Iris pigment epithelial cell (primary cell): ENCODE measurements at regions not wholly inside any gene's neighbourhood (a gene's known extent, or its start where the extent isn't known, plus 50 kb on each side); places are given as distances from the start of the nearest gene placed in this dataset.

Source experiments
- DNase-seq: peaks from one replicate; pipeline ENCODE4 v3.0.0-alpha.2; 2011; ENCODE audit warnings: low read depth

GRCh38 chrX:143206966-143207365 lies 181.2 kb downstream of the SPANXN4 start:
- no peak for DNase-seq

- no peak for DNase-seq
These were observed 146.0 kb downstream of the SPANXN4 start for GRCh38 chrX:143171703-143172102.

- DNase-seq: no peak
These were observed 140.1 kb downstream of the SPANXN4 start for GRCh38 chrX:143165778-143166177.

GRCh38 chrX:143139681-143140080 lies 114.0 kb downstream of the SPANXN4 start:
- DNase-seq: no peak

- no peak for DNase-seq
These were observed 95.7 kb downstream of the SPANXN4 start for GRCh38 chrX:143121477-143121876.

GRCh38 chrX:143115466-143115865 lies 89.7 kb downstream of the SPANXN4 start:
- no peak for DNase-seq

GRCh38 chrX:143095816-143096215 lies 70.1 kb downstream of the SPANXN4 start:
- DNase-seq: no peak

- DNase-seq: no peak
These were observed 69.6 kb downstream of the SPANXN4 start for GRCh38 chrX:143095321-143095720.

- no peak for DNase-seq
These were observed 68.8 kb downstream of the SPANXN4 start for GRCh38 chrX:143094417-143095023.
